Loucy (cell line): ENCODE measurements at regions not wholly inside any gene's neighbourhood (a gene's known extent, or its start where the extent isn't known, plus 50 kb on each side); places are given as distances from the start of the nearest gene placed in this dataset.
"Not testable (repeated sequence)": the region's sequence is repeated elsewhere in the genome, so short reads cannot be mapped to it uniquely, and the experiment has no call there.

ENCODE experiments used
- H2AFZ ChIP-seq: fragments of 200-600 bp; sonication (generic); 2 replicates; pipeline ENCODE4 v1.6.0; 2016; ENCODE audit warnings: antibody characterized with exemption, mild to moderate bottlenecking, low read length, moderate library complexity
- H3F3A ChIP-seq: fragments of 200-600 bp; 2 replicates; pipeline ENCODE4 v1.6.0; 2016; ENCODE audit warnings: antibody characterized with exemption, low read depth, mild to moderate bottlenecking
- H3K27me3 ChIP-seq: fragments of 200-600 bp; sonication (generic); 2 replicates; pipeline ENCODE4 v1.6.1; 2014; ENCODE audit warnings: low read length, mild to moderate bottlenecking; ENCODE audit not compliant: insufficient read depth, poor library complexity, severe bottlenecking
- H3K36me3 ChIP-seq: fragments of 200-600 bp; sonication (generic); 2 replicates; pipeline ENCODE4 v1.6.1; 2016; ENCODE audit warnings: low read length; ENCODE audit not compliant: insufficient read depth
- H3K4me1 ChIP-seq: fragments of 200-600 bp; sonication (generic); 2 replicates; pipeline ENCODE4 v1.5.1; 2014; ENCODE audit warnings: low read length, mild to moderate bottlenecking; ENCODE audit not compliant: insufficient read depth, poor library complexity, severe bottlenecking
- H3K4me2 ChIP-seq: fragments of 200-600 bp; sonication (generic); 2 replicates; pipeline ENCODE4 v1.6.0; 2014; ENCODE audit warnings: antibody characterized with exemption, low read length, low read depth, mild to moderate bottlenecking; ENCODE audit not compliant: poor library complexity, severe bottlenecking
- H3K4me3 ChIP-seq: fragments of 200-600 bp; sonication (generic); 2 replicates; pipeline ENCODE4 v1.5.1; 2014; ENCODE audit warnings: low read length, mild to moderate bottlenecking, mixed read lengths; ENCODE audit not compliant: poor library complexity, severe bottlenecking
- H3K79me2 ChIP-seq: fragments of 200-600 bp; sonication (generic); 2 replicates; pipeline ENCODE4 v1.6.1; 2014; ENCODE audit warnings: low read length; ENCODE audit not compliant: insufficient read depth
- H3K9ac ChIP-seq: fragments of 200-600 bp; sonication (generic); 2 replicates; pipeline ENCODE4 v1.6.0; 2014; ENCODE audit warnings: mild to moderate bottlenecking, low read depth, low read length, moderate library complexity; ENCODE audit not compliant: poor library complexity, severe bottlenecking
- H3K9me2 ChIP-seq: fragments of 200-600 bp; sonication (generic); replicated peaks from 2 replicates; pipeline ENCODE4 v1.6.1; 2016; ENCODE audit warnings: low read depth, low read length, mixed read lengths
- H3K9me3 ChIP-seq: fragments of 200-600 bp; sonication (generic); 2 replicates; pipeline ENCODE4 v1.6.1; 2014; ENCODE audit warnings: mild to moderate bottlenecking, antibody characterized with exemption, low read length, low read depth; ENCODE audit not compliant: insufficient read depth
- H4K20me1 ChIP-seq: fragments of 200-600 bp; sonication (generic); 2 replicates; pipeline ENCODE4 v1.6.0; 2014; ENCODE audit warnings: antibody characterized with exemption, low read length, mild to moderate bottlenecking; ENCODE audit not compliant: insufficient read depth, poor library complexity, severe bottlenecking
- EZH2phosphoT487 ChIP-seq: fragments of 200-600 bp; IDR thresholded peaks from 2 replicates; pipeline ENCODE4 v1.6.1; 2018; ENCODE audit warnings: antibody characterized with exemption, mild to moderate bottlenecking, moderate library complexity, borderline replicate concordance
- TF ChIP-seq, protein P1 (sequence below): fragments of 200-600 bp; sonication (generic); conservative IDR thresholded peaks from 2 replicates; pipeline ENCODE4 v1.5.1; 2014; ENCODE audit warnings: mild to moderate bottlenecking, antibody characterized with exemption, low read length

GRCh38 chr14:92244805-92245204 lies 78.2 kb upstream of the SLC24A4 start:
- Histone ChIP-seq H3K79me2 (no peaks in the 10 kb centered on the region), H3K4me3 (no peak overlapping the region), H3F3A (no peaks in the 10 kb centered on the region), H4K20me1 (no peaks in the 10 kb centered on the region), H3K36me3 (no peaks in the 10 kb centered on the region), H3K9me2 (no peaks in the 10 kb centered on the region), H3K27me3 (no peaks in the 10 kb centered on the region), H3K9me3 (peaks cover 14% of the 10 kb centered on the region; the same call in 1 of the 2 replicates), H3K9ac (no peak overlapping the region), H3K4me2 (no peak overlapping the region), H2AFZ (no peak overlapping the region), H3K4me1 (no peaks in the 10 kb centered on the region)
- TF ChIP-seq EZH2phosphoT487: no peak

GRCh38 chr14:92247341-92247740 lies 75.6 kb upstream of the SLC24A4 start:
- no peaks in the 10 kb centered on the region for H3K9me2 ChIP-seq
- H3K79me2 ChIP-seq: no peaks in the 10 kb centered on the region
- H4K20me1 ChIP-seq: no peaks in the 10 kb centered on the region
- no peaks in the 10 kb centered on the region for H3K4me1 ChIP-seq
- H3K27me3 ChIP-seq: no peaks in the 10 kb centered on the region
- no peak overlapping the region for H3K4me2 ChIP-seq
- no peak overlapping the region for H3K9ac ChIP-seq
- no peak overlapping the region for H2AFZ ChIP-seq
- H3K36me3 ChIP-seq: no peaks in the 10 kb centered on the region
- H3K4me3 ChIP-seq: no peak overlapping the region
- H3K9me3 ChIP-seq: peaks cover 10% of the 10 kb centered on the region; the same call in 1 of the 2 replicates
- TF ChIP-seq EZH2phosphoT487: no peak
- TF ChIP-seq, protein P1, sequence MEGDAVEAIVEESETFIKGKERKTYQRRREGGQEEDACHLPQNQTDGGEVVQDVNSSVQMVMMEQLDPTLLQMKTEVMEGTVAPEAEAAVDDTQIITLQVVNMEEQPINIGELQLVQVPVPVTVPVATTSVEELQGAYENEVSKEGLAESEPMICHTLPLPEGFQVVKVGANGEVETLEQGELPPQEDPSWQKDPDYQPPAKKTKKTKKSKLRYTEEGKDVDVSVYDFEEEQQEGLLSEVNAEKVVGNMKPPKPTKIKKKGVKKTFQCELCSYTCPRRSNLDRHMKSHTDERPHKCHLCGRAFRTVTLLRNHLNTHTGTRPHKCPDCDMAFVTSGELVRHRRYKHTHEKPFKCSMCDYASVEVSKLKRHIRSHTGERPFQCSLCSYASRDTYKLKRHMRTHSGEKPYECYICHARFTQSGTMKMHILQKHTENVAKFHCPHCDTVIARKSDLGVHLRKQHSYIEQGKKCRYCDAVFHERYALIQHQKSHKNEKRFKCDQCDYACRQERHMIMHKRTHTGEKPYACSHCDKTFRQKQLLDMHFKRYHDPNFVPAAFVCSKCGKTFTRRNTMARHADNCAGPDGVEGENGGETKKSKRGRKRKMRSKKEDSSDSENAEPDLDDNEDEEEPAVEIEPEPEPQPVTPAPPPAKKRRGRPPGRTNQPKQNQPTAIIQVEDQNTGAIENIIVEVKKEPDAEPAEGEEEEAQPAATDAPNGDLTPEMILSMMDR: no peak
- no peaks in the 10 kb centered on the region for H3F3A ChIP-seq

DNA sequence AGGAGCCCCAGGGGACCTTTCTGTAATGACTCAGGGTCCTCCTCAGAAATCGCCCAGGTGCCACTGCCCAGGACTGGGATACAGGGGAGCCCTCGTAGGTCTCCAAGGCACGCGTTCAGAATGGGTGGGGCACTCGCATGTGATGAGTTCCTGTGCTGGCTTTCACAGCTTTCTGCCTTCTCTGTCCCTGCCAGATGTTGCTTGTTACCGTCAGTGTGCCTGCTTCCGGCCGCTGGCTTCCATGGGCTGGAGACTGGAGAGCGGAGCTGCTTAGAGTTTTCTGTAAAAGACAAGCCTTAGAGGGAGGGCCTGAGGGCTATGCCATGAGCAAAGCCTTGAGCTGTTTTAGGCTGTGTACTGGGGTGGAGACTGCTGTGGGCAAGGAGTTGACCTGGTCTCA lies 75.0 kb upstream of the SLC24A4 start:
- Histone ChIP-seq H3K9me2 (no peaks in the 10 kb centered on the region), H3K9me3 (peaks cover 8% of the 10 kb centered on the region; the same call in 1 of the 2 replicates), H3K79me2 (no peaks in the 10 kb centered on the region), H3K9ac (no peak overlapping the region), H3K27me3 (no peaks in the 10 kb centered on the region), H4K20me1 (no peaks in the 10 kb centered on the region), H3K4me1 (no peaks in the 10 kb centered on the region), H3K4me3 (no peak overlapping the region), H3K36me3 (no peaks in the 10 kb centered on the region), H2AFZ (no peak overlapping the region), H3K4me2 (no peak overlapping the region), H3F3A (no peaks in the 10 kb centered on the region)
- TF ChIP-seq, protein P1: no peak
- no peak for TF ChIP-seq EZH2phosphoT487

- no peaks in the 10 kb centered on the region for H3F3A ChIP-seq
- H3K4me2 ChIP-seq: no peak overlapping the region
- no peak overlapping the region for H2AFZ ChIP-seq
- H3K4me1 ChIP-seq: no peaks in the 10 kb centered on the region
- H3K79me2 ChIP-seq: no peaks in the 10 kb centered on the region
- H3K36me3 ChIP-seq: no peaks in the 10 kb centered on the region
- H3K27me3 ChIP-seq: no peaks in the 10 kb centered on the region
- H3K4me3 ChIP-seq: no peak overlapping the region
- peaks cover 7% of the 10 kb centered on the region; the same call in 1 of the 2 replicates for H3K9me3 ChIP-seq
- H3K9me2 ChIP-seq: no peaks in the 10 kb centered on the region
- TF ChIP-seq, protein P1: no peak
- no peak for TF ChIP-seq EZH2phosphoT487
- no peak overlapping the region for H3K9ac ChIP-seq
- H4K20me1 ChIP-seq: no peaks in the 10 kb centered on the region
Observed at GRCh38 chr14:92248696-92249095, 74.3 kb upstream of the SLC24A4 start.

GRCh38 chr14:92250366-92250765 lies 72.6 kb upstream of the SLC24A4 start:
- not testable (repeated sequence) for H3K4me3 ChIP-seq, H3K9me2 ChIP-seq, H3K4me1 ChIP-seq, H3K9ac ChIP-seq, H3K9me3 ChIP-seq, H2AFZ ChIP-seq, H3F3A ChIP-seq, H3K4me2 ChIP-seq, H3K79me2 ChIP-seq, H4K20me1 ChIP-seq, H3K27me3 ChIP-seq, H3K36me3 ChIP-seq
